Umbilical cord (tissue), 1 donor: ENCODE measurements at regions not wholly inside any gene's neighbourhood (a gene's known extent, or its start where the extent isn't known, plus 50 kb on each side); places are given as distances from the start of the nearest gene placed in this dataset.
"Not testable (repeated sequence)": the region's sequence is repeated elsewhere in the genome, so short reads cannot be mapped to it uniquely, and the experiment has no call there.

Experiments used
- DNase-seq: peaks from one replicate; pipeline ENCODE4 v3.0.0-alpha.2; 2015; ENCODE audit warnings: low spot score

DNA sequence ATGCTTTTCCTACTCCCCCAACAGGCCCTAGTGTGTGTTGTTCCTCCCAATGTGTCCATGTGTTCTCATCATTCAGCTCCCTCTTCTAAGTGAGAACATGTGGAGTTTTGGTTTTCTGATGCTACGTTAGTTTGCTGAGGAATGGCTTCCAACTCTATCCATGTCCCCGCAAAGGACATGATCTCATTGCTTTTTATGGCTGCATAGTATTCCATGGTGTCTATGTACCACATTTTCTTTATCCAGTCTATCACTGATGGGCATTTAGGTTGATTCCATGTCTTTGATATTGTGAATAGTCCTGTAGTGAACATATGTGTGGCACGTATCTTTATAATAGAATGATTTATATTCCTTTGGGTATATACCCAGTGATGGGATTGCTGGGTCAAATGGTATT is 72.5 kb upstream of the CCNY start:
- not testable (repeated sequence) for DNase-seq

DNA sequence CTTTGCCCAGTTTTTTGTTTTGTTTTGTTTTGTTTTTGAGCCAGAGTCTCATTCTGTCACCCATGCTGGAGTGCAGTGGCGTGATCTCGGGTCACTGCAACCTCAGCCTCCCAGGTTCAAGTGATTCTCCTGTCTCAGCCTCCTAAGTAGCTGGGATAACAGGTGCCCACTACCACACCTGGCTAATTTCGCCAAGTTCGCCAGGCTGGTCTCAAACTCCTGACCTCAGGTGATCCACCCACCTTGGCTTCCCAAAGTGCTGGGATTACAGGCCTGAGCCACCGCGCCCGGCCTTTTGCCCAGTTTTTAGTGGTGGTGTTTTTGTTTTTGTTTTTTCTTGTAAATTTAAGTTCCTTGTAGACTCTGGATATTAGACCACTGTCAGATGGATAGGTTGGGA is 71.7 kb upstream of the CCNY start:
- DNase-seq: not testable (repeated sequence)

DNA sequence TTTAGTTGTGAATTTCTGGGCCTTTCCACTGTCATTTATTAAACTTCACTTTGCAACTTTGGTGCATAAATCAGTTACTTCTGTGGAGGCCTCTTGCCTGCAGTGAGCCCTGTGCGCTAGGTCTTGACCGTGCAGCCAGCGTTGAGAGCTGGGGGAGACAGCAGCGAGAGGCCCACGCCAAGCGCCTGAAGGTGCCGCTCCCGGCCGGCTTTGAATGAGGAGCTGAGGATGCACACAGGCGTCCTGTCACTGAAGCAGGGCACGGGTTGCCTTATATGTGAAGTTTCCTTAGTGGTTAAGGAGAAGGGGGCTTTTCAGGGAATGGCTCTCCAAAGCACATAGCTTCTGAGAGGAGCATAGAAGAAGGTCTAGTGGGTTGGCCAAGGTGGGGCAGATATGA is 70.9 kb upstream of the CCNY start:
- DNase-seq: no peak

DNA sequence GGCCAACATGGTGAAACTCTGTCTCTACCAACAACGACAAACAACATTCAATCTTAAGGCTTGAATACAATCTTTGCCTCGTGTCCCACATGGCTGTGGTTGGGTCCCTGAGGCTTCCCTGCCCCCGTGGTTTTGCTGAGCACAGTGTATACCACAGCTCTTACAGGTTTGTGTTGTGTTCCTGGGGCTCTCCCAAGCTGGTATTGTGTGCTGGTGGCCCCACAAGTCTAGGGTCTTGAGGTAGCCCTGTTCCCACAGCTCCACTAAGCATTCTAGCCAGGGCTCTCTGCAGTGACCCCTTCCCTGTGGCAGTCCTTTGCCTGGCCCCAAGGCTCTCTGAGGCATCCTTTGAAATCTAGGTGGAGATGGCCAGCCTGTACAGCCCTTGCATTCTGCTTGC is 68.0 kb upstream of the CCNY start:
- DNase-seq: no peak

DNA sequence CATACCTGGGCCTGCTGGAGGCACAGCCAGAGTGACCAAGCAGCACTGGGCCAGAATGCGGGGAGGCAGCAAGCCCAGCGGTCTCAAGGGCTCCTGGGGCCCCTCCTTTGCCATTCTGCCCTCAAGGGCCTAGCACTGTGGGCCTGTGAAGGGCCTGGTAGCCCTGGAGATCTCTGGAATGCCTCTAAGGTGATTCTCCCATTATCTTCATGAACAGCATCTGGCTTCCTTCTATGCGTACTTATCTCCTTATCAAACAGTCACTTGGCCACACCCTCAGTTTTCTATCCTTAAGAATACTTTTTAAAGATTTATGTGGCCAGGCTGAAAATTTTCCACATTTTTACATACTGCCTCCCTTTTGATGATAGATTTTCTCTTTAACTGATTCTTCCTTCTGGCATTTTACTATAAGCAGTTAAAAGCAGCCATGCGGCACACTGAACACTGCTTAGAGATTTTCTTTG is 67.5 kb upstream of the CCNY start:
- peak; percentile 86 for DNase-seq

DNA sequence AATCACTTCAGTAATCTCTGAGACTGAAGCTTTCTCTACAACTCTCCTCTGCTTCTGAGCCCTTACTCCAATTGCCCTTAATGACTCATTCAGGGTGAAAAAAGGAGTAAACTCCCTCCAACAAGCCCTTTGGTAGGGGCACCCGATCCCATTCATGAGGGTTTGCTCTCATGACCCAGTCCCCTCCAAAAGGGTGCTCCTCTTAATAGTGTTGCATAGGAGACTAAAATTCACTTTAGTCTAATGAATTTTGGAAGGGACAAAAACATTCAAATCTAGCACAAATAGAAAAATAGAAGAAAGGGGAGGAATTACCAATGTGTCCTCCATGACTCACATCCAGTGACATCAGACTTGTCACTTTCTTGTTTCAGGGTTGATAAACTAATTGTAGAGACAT is 66.2 kb upstream of the CCNY start:
- no peak for DNase-seq

DNA sequence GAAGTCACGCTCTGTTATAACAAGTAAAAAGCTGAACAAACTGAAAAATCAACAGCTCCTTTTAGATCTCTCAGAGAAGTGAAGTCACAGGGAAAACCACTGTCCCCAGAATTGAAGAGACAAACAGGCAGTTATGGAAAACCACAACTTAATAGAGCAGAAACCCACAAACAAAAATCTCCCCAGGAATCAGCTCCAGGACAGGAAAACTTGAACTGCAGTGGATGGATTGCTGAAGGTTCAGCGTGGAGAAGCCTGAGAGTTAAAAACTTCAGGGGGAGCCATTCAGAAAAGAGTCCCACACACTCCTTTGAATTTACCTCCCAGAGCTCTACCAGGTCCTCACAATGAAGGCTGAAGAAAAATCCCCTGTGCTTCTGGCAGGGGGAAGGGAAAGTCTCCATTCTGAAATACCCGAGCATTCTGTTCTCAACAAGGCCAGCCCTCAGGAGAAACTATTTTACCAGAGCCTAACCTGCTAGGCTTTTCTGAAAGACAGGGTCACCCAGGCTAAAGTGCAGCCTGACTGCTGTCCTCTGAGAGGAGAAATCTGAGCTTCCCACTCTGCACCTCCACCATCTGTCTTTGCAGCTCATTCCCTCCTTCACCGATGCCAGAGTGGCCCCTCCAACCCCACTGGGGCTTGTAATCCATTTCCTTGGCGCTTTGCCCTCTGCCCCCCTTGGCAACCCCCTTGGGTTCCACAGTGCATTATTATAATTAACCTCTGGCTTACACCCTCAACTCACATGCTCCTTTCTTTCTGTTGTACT is 65.0 kb upstream of the CCNY start:
- no peak for DNase-seq

DNA sequence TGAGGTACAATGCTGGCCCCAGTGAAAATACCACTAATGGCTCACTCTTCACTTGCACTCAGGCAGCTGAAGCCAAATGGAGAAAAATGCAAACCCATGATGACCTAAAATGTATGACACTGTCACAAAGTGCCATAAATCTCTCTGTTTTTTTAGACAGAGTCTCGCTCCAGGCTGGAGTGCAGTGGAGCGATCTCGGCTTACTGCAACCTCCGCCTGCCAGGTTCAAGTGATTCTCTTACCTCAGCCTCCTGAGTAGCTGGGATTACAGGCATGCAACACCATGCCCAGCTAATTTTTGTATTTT is 64.5 kb upstream of the CCNY start:
- DNase-seq: not testable (repeated sequence)

DNA sequence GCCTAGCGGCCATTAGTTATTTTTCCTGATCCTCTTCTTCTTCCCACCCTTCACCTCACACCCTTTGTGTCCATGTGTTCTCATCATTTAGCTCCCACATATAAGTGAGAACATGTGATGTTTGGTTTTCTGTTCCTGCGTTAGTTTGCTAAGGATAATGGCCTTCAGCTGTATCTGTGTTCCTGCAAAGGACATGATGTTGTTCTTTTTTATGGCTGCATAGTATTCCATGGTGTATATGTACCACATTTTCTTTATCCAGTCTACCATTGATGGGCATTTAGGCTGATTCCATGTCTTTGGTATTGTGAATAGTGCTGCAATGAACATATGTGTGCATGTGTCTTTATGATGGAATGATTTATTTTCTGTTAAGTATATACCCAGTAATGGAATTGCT is 63.9 kb upstream of the CCNY start:
- not testable (repeated sequence) for DNase-seq

DNA sequence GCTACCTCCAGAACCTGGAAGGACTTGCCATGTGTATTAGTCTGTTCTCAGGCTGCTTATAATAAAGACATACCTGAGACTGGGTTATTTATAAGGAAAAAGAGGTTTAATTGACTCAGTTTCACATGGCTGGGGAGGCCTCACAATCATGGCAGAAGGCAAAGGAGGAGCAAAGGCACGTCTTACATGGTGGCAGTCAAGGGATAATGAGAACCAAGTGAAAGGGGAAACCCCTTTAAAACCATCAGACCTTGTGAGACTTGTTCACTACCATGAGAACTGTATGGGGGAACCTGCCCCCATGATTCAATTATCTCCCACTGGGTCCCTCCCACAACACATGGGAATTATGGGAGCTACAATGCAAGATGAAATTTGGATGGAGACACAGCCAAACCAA is 62.3 kb upstream of the CCNY start:
- DNase-seq: not testable (repeated sequence)

DNA sequence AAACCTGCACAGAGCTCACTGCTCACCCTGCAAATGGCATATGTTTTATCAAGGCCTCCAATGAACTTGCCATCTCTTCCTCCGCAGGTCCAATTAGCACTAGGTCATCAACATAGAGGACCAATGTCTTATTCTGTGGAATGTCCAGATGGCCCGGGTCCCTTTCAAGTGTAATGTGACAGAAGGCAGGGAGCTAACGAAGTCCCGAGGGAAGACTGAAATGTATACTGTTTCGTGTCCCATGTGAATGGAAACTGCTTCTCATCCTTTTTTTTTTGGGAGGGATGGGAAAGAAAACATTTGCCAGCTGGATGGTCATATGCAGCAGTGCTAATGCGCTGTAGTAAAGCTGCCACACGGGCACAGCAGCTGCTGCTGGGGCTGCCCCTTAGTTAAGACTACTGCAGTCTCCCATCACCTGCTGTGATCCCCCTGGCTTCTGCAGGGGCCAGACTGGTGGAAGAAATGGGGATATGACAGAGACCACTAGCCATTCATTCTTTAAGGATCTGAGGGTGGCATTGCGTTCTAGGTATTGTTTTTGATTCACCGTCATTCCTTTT is 61.7 kb upstream of the CCNY start:
- no peak for DNase-seq

DNA sequence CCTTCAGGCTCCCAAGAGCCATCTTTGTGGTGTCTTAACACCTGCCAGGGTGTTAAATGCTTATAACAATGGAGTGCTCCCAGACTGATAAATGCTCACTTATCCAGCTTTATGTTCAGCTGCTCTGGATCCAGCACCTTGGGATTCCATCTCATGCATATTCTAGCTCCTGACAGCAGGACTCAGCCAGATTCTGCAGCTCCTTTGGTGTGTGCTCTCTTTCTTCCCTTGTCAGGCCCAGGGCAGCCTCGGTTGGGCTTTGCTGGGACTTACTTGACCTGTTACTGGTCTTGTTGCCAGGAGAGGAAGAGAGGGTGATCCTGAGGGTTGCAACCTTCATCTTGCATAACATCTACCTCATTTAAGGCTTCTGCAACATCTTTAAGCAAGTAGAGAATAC is 59.4 kb upstream of the CCNY start:
- DNase-seq: no peak

DNA sequence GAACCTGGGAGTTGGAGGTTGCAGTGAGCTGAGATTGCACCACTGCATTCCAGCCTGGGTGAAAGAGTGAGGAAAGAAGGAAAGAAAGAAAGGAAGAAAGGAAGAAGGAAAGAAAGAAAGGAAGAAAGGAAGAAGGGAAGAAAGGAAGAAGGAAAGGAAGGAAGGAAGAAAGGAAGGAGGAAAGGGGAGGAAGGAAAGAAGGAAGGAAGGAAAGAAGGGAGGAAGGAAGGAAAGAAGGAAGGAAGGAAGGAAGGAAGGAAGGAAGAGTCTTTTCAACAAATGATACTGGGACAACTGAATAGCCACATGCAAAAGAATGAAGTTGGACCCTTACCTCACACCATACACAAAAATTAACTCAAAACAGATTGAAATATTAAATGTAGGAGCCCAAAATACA is 56.1 kb upstream of the CCNY start:
- not testable (repeated sequence) for DNase-seq
